Spleen (tissue), 7 donors: ENCODE measurements at regions not wholly inside any gene's neighbourhood (a gene's known extent, or its start where the extent isn't known, plus 50 kb on each side); places are given as distances from the start of the nearest gene placed in this dataset.

ENCODE experiments used
- CTCF ChIP-seq, 11 experiments: fragments of 200-600 bp in 7 of 11; fragments of 450-650 bp in 4 of 11; sonication (generic) in 4 of 11; IDR thresholded peaks in 8 of 11; conservative IDR thresholded peaks in 3 of 11; 1 replicate in 7 of 11; 2 replicates in 4 of 11; pipeline versions ENCODE4 v1.4.0 to v1.8.0; 2016 to 2021; ENCODE audit warnings: antibody characterized with exemption in 11 of 11, inconsistent platforms in 4 of 11, mild to moderate bottlenecking in 1 of 11
- POLR2A ChIP-seq, 3 donors: fragments of 450-650 bp; IDR thresholded peaks; one replicate each; pipeline ENCODE4 v1.5.1; 2017; ENCODE audit warnings: antibody characterized with exemption in 3 of 3, mild to moderate bottlenecking in 1 of 3
- POLR2AphosphoS5 ChIP-seq, 3 donors: sonication (generic); formaldehyde crosslinking; IDR thresholded peaks; one replicate each; pipeline ENCODE4 v1.5.1; 2017; ENCODE audit warnings: antibody characterized with exemption in 3 of 3
- donor health status: DM: no; HTN: no; CAD: no; lungs with moderate emphysema.
- donor health status: DM: no; HTN: no; CAD: no.
- donor health status: DM: no; HTN: no; CAD: no.

GRCh38 chr7:46206476-46207060 lies 285.5 kb upstream of the IGFBP3 start:
- TF ChIP-seq CTCF (IDR thresholded peaks at IDR 0.05 in 8 of 11, conservative IDR thresholded peaks at IDR 0.05 in 3 of 11) = no peak
- no peak for TF ChIP-seq POLR2A (IDR thresholded peaks at IDR 0.05)
- TF ChIP-seq POLR2AphosphoS5 (IDR thresholded peaks at IDR 0.05) = no peak
